Limb (tissue), 2 donors: ENCODE measurements at regions not wholly inside any gene's neighbourhood (a gene's known extent, or its start where the extent isn't known, plus 50 kb on each side); places are given as distances from the start of the nearest gene placed in this dataset.
"Not testable (repeated sequence)": the region's sequence is repeated elsewhere in the genome, so short reads cannot be mapped to it uniquely, and the experiment has no call there.

ENCODE experiments used
- DNase-seq, 2 donors: peaks; one replicate each; pipeline ENCODE4 v3.0.0-alpha.2; 2016; ENCODE audit errors: extremely low spot score in 2 of 2

- no peak for DNase-seq
Observed at GRCh38 chr12:46670636-46671035, 155.2 kb downstream of the SLC38A4 start.

GRCh38 chr12:46669720-46670119 is 156.1 kb downstream of the SLC38A4 start:
- DNase-seq, result no peak

GRCh38 chr12:46667551-46667950 is 158.2 kb downstream of the SLC38A4 start:
- no peak for DNase-seq

- no peak for DNase-seq
Observed at GRCh38 chr12:46664761-46665287, 161.0 kb downstream of the SLC38A4 start.

GRCh38 chr12:46663318-46663717 is 162.5 kb downstream of the SLC38A4 start:
- no peak for DNase-seq

GRCh38 chr12:46661110-46661845 is 164.5 kb downstream of the SLC38A4 start:
- DNase-seq, result peak in 1 of 2 donors; percentile 81

GRCh38 chr12:46660719-46661109 is 165.1 kb downstream of the SLC38A4 start:
- no peak for DNase-seq

- no peak for DNase-seq
Observed at GRCh38 chr12:46660276-46660675, 165.5 kb downstream of the SLC38A4 start.

GRCh38 chr12:46659824-46660223 is 166.0 kb downstream of the SLC38A4 start:
- DNase-seq, result no peak

GRCh38 chr12:46659032-46659650 is 166.7 kb downstream of the SLC38A4 start:
- peak in 1 of 2 donors; percentile 36 for DNase-seq

- no peak for DNase-seq
Observed at GRCh38 chr12:46657453-46658411, 168.1 kb downstream of the SLC38A4 start.

- DNase-seq, result not testable (repeated sequence)
Observed at GRCh38 chr12:46655984-46656383, 169.8 kb downstream of the SLC38A4 start.

GRCh38 chr12:46653311-46653710 is 172.5 kb downstream of the SLC38A4 start:
- no peak for DNase-seq

- no peak for DNase-seq
Observed at GRCh38 chr12:46652692-46653091, 173.1 kb downstream of the SLC38A4 start.

- no peak for DNase-seq
Observed at GRCh38 chr12:46650688-46651087, 175.1 kb downstream of the SLC38A4 start.

GRCh38 chr12:46649433-46649832 is 176.4 kb downstream of the SLC38A4 start:
- no peak for DNase-seq

GRCh38 chr12:46647034-46647433 is 178.8 kb downstream of the SLC38A4 start:
- no peak for DNase-seq

- not testable (repeated sequence) for DNase-seq
Observed at GRCh38 chr12:46641649-46642048, 184.1 kb downstream of the SLC38A4 start.

- no peak for DNase-seq
Observed at GRCh38 chr12:46635818-46636217, 190.0 kb downstream of the SLC38A4 start.

GRCh38 chr12:46629331-46630229 is 196.2 kb downstream of the SLC38A4 start:
- no peak for DNase-seq

- no peak for DNase-seq
Observed at GRCh38 chr12:46628176-46628575, 197.6 kb downstream of the SLC38A4 start.
